ENCODE measurements at regions not wholly inside any gene's neighbourhood (a gene's known extent, or its start where the extent isn't known, plus 50 kb on each side); places are given as distances from the start of the nearest gene placed in this dataset.

- TF ChIP-seq, protein P1, sequence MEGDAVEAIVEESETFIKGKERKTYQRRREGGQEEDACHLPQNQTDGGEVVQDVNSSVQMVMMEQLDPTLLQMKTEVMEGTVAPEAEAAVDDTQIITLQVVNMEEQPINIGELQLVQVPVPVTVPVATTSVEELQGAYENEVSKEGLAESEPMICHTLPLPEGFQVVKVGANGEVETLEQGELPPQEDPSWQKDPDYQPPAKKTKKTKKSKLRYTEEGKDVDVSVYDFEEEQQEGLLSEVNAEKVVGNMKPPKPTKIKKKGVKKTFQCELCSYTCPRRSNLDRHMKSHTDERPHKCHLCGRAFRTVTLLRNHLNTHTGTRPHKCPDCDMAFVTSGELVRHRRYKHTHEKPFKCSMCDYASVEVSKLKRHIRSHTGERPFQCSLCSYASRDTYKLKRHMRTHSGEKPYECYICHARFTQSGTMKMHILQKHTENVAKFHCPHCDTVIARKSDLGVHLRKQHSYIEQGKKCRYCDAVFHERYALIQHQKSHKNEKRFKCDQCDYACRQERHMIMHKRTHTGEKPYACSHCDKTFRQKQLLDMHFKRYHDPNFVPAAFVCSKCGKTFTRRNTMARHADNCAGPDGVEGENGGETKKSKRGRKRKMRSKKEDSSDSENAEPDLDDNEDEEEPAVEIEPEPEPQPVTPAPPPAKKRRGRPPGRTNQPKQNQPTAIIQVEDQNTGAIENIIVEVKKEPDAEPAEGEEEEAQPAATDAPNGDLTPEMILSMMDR (conservative IDR thresholded peaks at IDR 0.05): no peak
- H3K27ac ChIP-seq: no peak overlapping the region
These were observed 147.4 kb upstream of the UMPS start for GRCh38 chr3:124582621-124583395.

DNA sequence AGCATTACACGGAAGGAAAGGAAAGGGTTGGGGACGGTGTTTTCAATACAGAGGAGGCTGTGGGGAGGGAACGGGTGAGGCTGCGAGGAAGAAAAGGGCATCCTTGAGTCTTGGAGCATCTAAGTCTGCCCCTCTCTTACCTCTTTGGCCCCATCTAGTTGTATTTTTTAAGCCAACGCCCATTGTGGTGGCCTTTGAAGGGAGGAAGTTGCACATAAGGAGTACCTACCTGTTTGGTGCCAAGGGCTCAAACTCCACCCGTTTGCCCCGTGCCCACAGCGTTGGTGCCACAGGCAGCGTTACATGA, 146.1 kb upstream of the UMPS start:
- TF ChIP-seq, protein P1 (conservative IDR thresholded peaks at IDR 0.05): no peak
- H3K27ac ChIP-seq: peak overlapping the region; percentile 51; the same call in 1 of the 2 replicates

DNA sequence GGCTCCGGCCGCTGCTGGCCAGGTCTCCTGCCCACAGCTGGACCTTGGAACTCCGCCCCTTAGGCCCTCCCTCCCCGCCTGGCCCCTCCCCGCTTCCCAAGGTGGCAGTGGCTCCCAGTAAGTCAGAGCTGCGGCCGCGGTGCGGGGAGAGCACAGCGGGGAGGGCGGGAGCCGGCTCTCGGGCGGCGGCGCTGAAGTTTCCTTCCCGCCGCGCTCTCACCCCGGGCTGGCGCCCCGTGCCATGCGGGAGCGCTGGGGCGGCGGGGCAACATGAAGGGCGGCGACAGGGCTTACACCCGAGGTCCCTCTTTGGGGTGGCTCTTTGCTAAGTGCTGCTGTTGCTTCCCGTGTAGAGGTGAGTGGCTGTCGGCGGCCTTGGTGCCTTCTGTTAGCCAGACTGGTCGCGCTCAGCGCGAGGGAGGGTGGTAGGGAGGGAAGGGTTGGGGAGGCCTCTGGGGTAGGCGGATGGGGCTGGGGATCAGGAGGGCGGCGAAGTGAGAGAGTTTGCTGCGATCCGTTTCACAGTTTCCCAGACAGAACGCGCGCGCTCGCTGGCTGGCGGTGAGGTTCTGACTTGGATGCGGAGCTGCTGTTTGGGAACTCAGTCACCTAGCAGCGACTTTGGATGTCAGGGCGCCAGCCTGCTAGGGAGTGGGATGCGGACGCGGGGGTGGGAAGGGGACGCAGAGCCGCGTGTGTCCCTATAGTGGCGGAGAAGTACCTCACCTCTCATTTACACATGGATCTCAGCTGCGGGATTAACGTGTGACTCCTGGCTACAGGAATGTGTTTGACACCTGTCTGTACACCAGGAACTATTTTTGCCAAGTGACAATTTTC, 145.5 kb upstream of the UMPS start:
- peak overlapping the region; percentile 51 for H3K27ac ChIP-seq
- TF ChIP-seq, protein P1 (conservative IDR thresholded peaks at IDR 0.05): no peak

DNA sequence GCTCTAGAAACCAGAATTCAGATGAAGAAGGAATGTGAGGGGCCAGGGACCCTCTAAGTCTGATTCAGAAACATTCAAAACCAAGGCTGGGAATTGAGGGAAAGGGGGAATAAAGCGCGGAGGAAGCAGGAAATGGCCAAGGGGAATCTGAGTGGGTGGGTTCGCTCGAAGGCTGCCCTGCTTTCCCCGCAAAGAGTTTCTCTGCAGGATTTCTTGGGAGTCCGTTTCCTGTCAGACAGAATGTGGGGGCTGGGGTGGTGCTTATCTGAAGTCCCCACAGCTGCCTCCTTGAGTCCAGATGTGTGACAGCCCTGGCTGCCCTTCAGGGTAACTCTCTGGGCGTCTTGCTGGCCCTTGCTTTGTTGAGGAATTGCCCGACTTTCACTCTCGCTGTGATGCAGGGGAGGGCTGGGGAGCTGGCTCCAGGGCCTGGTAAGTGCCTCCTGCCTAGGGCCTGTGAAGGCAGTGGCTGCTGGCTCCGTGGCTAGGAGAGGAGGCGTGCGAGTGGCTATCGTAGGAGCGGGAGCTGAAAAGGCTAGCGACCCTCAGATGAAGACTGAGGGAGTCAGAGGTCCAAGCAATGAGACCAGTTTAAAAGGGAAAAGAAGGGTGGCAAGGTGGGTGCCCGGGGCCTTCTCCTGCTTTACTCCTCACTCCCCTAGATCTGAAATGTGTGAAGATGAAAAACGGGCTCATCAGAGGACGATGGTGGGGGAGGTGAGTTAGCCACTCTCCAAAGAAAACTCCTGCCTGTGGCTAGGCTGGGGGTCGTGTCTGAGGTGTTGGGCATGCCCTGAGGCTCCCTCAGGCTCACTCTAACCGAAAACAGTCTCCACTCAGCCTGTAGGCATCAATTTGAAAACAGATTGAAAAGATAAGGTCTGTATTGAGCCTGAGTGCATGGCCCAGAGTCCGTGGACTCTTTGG, 143.9 kb upstream of the UMPS start:
- no peak overlapping the region for H3K27ac ChIP-seq
- TF ChIP-seq, protein P1 (conservative IDR thresholded peaks at IDR 0.05): no peak

- TF ChIP-seq, protein P1 (conservative IDR thresholded peaks at IDR 0.05): no peak
- no peak overlapping the region for H3K27ac ChIP-seq
These were observed 143.2 kb upstream of the UMPS start for GRCh38 chr3:124587053-124587408.

DNA sequence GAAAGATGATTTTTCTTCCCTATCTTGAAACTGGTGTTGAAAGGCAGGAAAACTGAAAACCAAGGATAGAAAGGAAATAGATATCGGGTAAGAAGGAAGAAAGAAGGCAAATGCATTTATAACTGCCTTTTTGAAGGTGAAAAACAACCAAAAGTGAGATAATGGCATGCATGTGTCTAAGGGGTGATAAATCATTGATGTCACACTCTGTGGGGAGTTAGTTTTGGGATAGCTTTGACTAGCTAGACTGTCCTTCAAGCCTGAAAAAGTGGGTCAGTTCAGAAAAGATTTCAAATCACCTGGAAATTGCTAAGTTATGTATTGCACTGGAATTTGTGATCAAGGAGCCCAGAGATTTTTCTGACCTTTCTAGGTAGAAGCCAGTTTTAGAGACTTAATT, 142.2 kb upstream of the UMPS start:
- TF ChIP-seq, protein P1 (conservative IDR thresholded peaks at IDR 0.05): no peak
- no peak overlapping the region for H3K27ac ChIP-seq

GRCh38 chr3:124588794-124589193, 141.5 kb upstream of the UMPS start:
- TF ChIP-seq, protein P1 (conservative IDR thresholded peaks at IDR 0.05): no peak
- no peak overlapping the region for H3K27ac ChIP-seq
